ENCODE measurements at regions not wholly inside any gene's neighbourhood (a gene's known extent, or its start where the extent isn't known, plus 50 kb on each side); places are given as distances from the start of the nearest gene placed in this dataset.

- no peak for DNase-seq
Measured at GRCh38 chr2:34853646-34854045, 1254.5 kb upstream of the FAM98A start.

DNA sequence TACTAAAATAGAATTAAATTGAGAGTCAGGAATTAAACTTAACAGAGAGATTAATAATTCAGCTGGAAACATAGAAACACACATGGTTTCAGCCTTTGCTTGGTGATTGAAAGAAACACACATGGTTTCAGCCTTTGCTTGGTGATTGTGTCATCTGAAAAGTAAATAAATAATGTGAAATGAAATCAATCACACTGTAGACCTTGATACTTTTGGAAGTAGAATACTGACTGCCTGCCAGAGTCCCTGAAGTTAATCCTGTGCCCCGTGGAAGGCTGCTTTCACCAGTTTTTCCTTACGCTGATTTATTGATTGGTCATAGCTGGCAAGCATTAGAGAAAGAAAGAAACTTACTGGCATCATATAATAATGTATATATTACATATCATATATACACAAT, 1252.7 kb upstream of the FAM98A start:
- H3K27ac Mint-ChIP-seq = no peak overlapping the region
- no peak overlapping the region for H3K4me3 Mint-ChIP-seq
- H3K36me3 Mint-ChIP-seq (ENCODE audit: low read depth) = no peaks in the 10 kb centered on the region
- DNase-seq = no peak
- H3K27me3 Mint-ChIP-seq (ENCODE audit: low read depth) = no peaks in the 10 kb centered on the region
- intact Hi-C loops (cut with micrococcal nuclease) = no loop called here
- CTCF ChIA-PET = no interaction called here
- peaks cover 19% of the 10 kb centered on the region for H3K9me3 Mint-ChIP-seq
- H3K4me1 Mint-ChIP-seq (ENCODE audit: low read depth) = no peaks in the 10 kb centered on the region

More at GRCh38 chr2:34853646-34854045, 1254.5 kb upstream of the FAM98A start:
- no peak overlapping the region for H3K4me3 Mint-ChIP-seq
- no peaks in the 10 kb centered on the region for H3K27me3 Mint-ChIP-seq (ENCODE audit: low read depth)
- no peak overlapping the region for H3K27ac Mint-ChIP-seq
- H3K36me3 Mint-ChIP-seq (ENCODE audit: low read depth) = no peaks in the 10 kb centered on the region
- peaks cover 17% of the 10 kb centered on the region for H3K9me3 Mint-ChIP-seq
- no peaks in the 10 kb centered on the region for H3K4me1 Mint-ChIP-seq (ENCODE audit: low read depth)
- intact Hi-C loops (cut with micrococcal nuclease) = no loop called here
- CTCF ChIA-PET = no interaction called here

DNA sequence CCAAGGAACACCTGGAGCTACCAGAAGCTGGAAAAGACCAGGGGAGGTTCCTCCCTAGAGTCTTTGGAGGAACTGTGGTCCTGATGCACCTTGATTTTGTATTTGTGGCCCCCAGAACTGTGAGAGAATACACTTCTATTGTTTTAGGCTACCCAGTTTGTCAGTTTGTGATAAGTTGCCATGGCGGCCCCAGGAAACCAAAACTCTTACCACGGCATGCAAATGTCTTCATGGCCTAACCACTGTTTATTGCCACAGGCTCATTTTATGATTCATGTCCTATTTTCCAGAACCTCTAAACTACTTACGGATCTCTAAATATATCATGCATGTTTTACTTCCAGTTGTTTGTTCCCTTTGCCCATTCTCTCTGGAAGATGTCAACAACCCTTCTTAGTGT, 1250.7 kb upstream of the FAM98A start:
- H3K27ac Mint-ChIP-seq = no peak overlapping the region
- intact Hi-C loops (cut with micrococcal nuclease) = no loop called here
- H3K9me3 Mint-ChIP-seq = peaks cover 13% of the 10 kb centered on the region
- H3K4me3 Mint-ChIP-seq = no peak overlapping the region
- CTCF ChIA-PET = no interaction called here
- H3K27me3 Mint-ChIP-seq (ENCODE audit: low read depth) = no peaks in the 10 kb centered on the region
- DNase-seq = no peak
- no peaks in the 10 kb centered on the region for H3K4me1 Mint-ChIP-seq (ENCODE audit: low read depth)
- no peaks in the 10 kb centered on the region for H3K36me3 Mint-ChIP-seq (ENCODE audit: low read depth)

GRCh38 chr2:34848691-34849090, 1249.6 kb upstream of the FAM98A start:
- Mint-ChIP-seq H3K4me3 (no peak overlapping the region), H3K36me3 (ENCODE audit: low read depth) (no peaks in the 10 kb centered on the region), H3K27me3 (ENCODE audit: low read depth) (no peaks in the 10 kb centered on the region), H3K4me1 (ENCODE audit: low read depth) (no peaks in the 10 kb centered on the region), H3K27ac (no peak overlapping the region), H3K9me3 (peaks cover 9% of the 10 kb centered on the region)
- no peak for DNase-seq
- CTCF ChIA-PET = no interaction called here
- intact Hi-C loops (cut with micrococcal nuclease) = no loop called here

DNA sequence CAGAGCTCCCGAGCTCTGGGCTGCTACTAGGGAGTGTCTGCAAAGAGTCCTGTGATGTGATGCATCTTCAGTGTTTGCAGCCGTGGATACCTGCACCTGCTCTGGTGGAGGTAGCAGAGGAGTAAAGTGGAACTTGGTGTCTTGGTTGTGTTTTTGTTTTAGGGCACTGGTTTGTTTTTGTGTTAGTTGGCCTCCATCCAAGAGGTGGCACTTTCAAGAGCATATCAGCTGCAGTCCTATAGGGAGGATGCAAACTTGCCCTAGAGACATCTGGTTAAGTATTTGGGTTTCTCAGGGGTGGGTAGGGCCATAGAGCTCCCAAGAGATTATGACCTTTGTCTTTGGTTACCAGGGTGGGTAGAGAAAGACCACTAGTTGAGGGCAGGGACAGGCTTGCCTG, 1249.0 kb upstream of the FAM98A start:
- intact Hi-C loops (cut with micrococcal nuclease) = no loop called here
- H3K4me1 Mint-ChIP-seq (ENCODE audit: low read depth) = no peaks in the 10 kb centered on the region
- DNase-seq = no peak
- H3K27ac Mint-ChIP-seq = no peak overlapping the region
- no peaks in the 10 kb centered on the region for H3K36me3 Mint-ChIP-seq (ENCODE audit: low read depth)
- CTCF ChIA-PET = no interaction called here
- H3K4me3 Mint-ChIP-seq = no peak overlapping the region
- H3K27me3 Mint-ChIP-seq (ENCODE audit: low read depth) = no peaks in the 10 kb centered on the region
- H3K9me3 Mint-ChIP-seq = peaks cover 6% of the 10 kb centered on the region

DNA sequence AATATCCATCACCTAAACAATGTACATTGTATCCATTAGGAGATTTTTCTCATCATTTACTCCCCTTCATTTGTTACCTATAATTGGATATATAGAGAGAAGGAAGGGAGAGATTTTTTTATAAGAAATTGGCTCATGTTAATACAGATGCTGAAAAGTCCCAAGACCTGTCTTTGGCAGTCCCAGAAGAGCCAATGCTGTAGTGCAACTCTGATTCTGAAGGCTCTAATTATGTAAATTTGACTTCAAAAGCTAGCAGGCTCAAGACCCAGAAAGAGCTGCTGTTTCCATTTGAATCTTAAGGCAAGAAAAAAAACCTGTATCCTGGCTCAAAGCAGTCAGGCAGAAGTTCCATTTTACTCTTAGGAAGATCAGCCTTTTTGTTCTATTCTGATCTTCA, 1245.5 kb upstream of the FAM98A start:
- no peaks in the 10 kb centered on the region for H3K4me1 Mint-ChIP-seq (ENCODE audit: low read depth)
- DNase-seq = no peak
- H3K27me3 Mint-ChIP-seq (ENCODE audit: low read depth) = no peaks in the 10 kb centered on the region
- no peak overlapping the region for H3K27ac Mint-ChIP-seq
- no peak overlapping the region for H3K4me3 Mint-ChIP-seq
- peaks cover 4% of the 10 kb centered on the region for H3K9me3 Mint-ChIP-seq
- intact Hi-C loops (cut with micrococcal nuclease) = no loop called here
- no peaks in the 10 kb centered on the region for H3K36me3 Mint-ChIP-seq (ENCODE audit: low read depth)
- CTCF ChIA-PET = no interaction called here

GRCh38 chr2:34838408-34838807, 1239.3 kb upstream of the FAM98A start:
- no peak overlapping the region for H3K4me3 Mint-ChIP-seq
- no peaks in the 10 kb centered on the region for H3K27me3 Mint-ChIP-seq (ENCODE audit: low read depth)
- no peaks in the 10 kb centered on the region for H3K4me1 Mint-ChIP-seq (ENCODE audit: low read depth)
- CTCF ChIA-PET = no interaction called here
- intact Hi-C loops (cut with micrococcal nuclease) = no loop called here
- H3K9me3 Mint-ChIP-seq = peaks cover 15% of the 10 kb centered on the region
- H3K36me3 Mint-ChIP-seq (ENCODE audit: low read depth) = no peaks in the 10 kb centered on the region
- H3K27ac Mint-ChIP-seq = no peak overlapping the region
- DNase-seq = no peak

GRCh38 chr2:34836361-34836760, 1237.3 kb upstream of the FAM98A start:
- no peaks in the 10 kb centered on the region for H3K4me1 Mint-ChIP-seq (ENCODE audit: low read depth)

GRCh38 chr2:34831096-34831495, 1232.0 kb upstream of the FAM98A start:
- CTCF ChIA-PET = no interaction called here
- no peaks in the 10 kb centered on the region for H3K4me1 Mint-ChIP-seq (ENCODE audit: low read depth)
- intact Hi-C loops (cut with micrococcal nuclease) = no loop called here
- H3K27ac Mint-ChIP-seq = no peak overlapping the region
- DNase-seq = no peak
- no peaks in the 10 kb centered on the region for H3K27me3 Mint-ChIP-seq (ENCODE audit: low read depth)
- H3K36me3 Mint-ChIP-seq (ENCODE audit: low read depth) = no peaks in the 10 kb centered on the region
- peaks cover 16% of the 10 kb centered on the region for H3K9me3 Mint-ChIP-seq
- H3K4me3 Mint-ChIP-seq = no peak overlapping the region

More at GRCh38 chr2:34836361-34836760, 1237.3 kb upstream of the FAM98A start:
- H3K36me3 Mint-ChIP-seq (ENCODE audit: low read depth) = no peaks in the 10 kb centered on the region
- CTCF ChIA-PET = no interaction called here
- intact Hi-C loops (cut with micrococcal nuclease) = no loop called here
- no peak overlapping the region for H3K4me3 Mint-ChIP-seq
- DNase-seq = no peak
- no peaks in the 10 kb centered on the region for H3K27me3 Mint-ChIP-seq (ENCODE audit: low read depth)
- no peak overlapping the region for H3K27ac Mint-ChIP-seq
- H3K9me3 Mint-ChIP-seq = peaks cover 16% of the 10 kb centered on the region

DNA sequence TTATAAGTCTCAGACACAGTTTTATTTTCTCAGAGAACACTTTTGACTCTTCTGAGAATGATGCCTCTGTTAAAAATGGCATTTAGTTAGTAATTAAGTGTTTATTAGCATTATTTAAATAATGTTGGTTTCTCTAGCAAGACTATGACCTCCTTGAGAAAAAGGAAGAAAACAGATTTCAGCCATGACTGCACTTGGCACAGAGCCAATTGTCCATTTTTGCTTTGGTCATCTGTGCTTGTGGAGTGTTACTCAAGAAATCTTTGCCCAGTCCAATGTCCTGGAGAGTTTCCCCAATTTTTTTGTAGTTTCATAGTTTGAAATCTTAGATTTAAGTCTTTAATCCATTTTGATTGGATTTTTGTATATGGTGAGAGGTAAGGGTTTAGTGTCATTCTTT, 1229.4 kb upstream of the FAM98A start:
- intact Hi-C loops (cut with micrococcal nuclease) = no loop called here
- CTCF ChIA-PET = no interaction called here
- H3K9me3 Mint-ChIP-seq = peaks cover 11% of the 10 kb centered on the region
- H3K36me3 Mint-ChIP-seq (ENCODE audit: low read depth) = no peaks in the 10 kb centered on the region
- no peak overlapping the region for H3K4me3 Mint-ChIP-seq
- H3K27ac Mint-ChIP-seq = no peak overlapping the region
- no peak for DNase-seq
- H3K4me1 Mint-ChIP-seq (ENCODE audit: low read depth) = no peaks in the 10 kb centered on the region
- H3K27me3 Mint-ChIP-seq (ENCODE audit: low read depth) = no peaks in the 10 kb centered on the region

DNA sequence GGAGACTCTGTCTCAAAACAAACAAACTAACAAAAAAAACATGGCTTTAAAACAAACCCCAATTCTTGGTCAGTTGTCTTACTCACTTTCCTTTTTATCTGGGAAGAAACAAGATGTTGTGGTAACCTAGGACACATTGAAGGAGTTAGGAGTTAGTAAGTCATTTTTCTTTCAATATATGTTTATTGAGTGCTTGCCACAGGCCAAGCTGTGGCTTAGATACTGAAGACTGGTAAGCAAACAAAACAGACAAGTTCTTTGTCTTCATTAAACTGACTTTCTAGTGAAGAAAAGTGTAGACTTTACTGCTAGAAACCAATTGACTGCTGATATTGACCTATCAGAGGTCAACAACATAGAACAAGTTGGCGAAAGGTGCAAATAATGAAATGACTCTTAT, 1228.3 kb upstream of the FAM98A start:
- H3K27ac Mint-ChIP-seq = no peak overlapping the region
- H3K9me3 Mint-ChIP-seq = peaks cover 10% of the 10 kb centered on the region
- H3K4me3 Mint-ChIP-seq = no peak overlapping the region

GRCh38 chr2:34825686-34826085, 1226.6 kb upstream of the FAM98A start:
- Mint-ChIP-seq H3K27me3 (ENCODE audit: low read depth) (no peaks in the 10 kb centered on the region), H3K36me3 (ENCODE audit: low read depth) (no peaks in the 10 kb centered on the region), H3K27ac (no peak overlapping the region), H3K4me3 (no peak overlapping the region), H3K4me1 (ENCODE audit: low read depth) (no peaks in the 10 kb centered on the region), H3K9me3 (peaks cover 10% of the 10 kb centered on the region)
- CTCF ChIA-PET = no interaction called here
- no peak for DNase-seq
- intact Hi-C loops (cut with micrococcal nuclease) = no loop called here

More for the DNA sequence above, 1228.3 kb upstream of the FAM98A start:
- no peaks in the 10 kb centered on the region for H3K27me3 Mint-ChIP-seq (ENCODE audit: low read depth)
- DNase-seq = no peak
- H3K4me1 Mint-ChIP-seq (ENCODE audit: low read depth) = no peaks in the 10 kb centered on the region
- intact Hi-C loops (cut with micrococcal nuclease) = no loop called here
- CTCF ChIA-PET = no interaction called here
- no peaks in the 10 kb centered on the region for H3K36me3 Mint-ChIP-seq (ENCODE audit: low read depth)

- intact Hi-C loops (cut with micrococcal nuclease) = no loop called here
- no peaks in the 10 kb centered on the region for H3K27me3 Mint-ChIP-seq (ENCODE audit: low read depth)
- no peaks in the 10 kb centered on the region for H3K36me3 Mint-ChIP-seq (ENCODE audit: low read depth)
- H3K9me3 Mint-ChIP-seq = peaks cover 2% of the 10 kb centered on the region
- H3K27ac Mint-ChIP-seq = no peak overlapping the region
- H3K4me3 Mint-ChIP-seq = no peak overlapping the region
- DNase-seq = no peak
- no peaks in the 10 kb centered on the region for H3K4me1 Mint-ChIP-seq (ENCODE audit: low read depth)
- CTCF ChIA-PET = no interaction called here
Measured at GRCh38 chr2:34822616-34823015, 1223.5 kb upstream of the FAM98A start.

Data from activated naive CD4-positive, alpha-beta T cell treated with anti-CD3 and anti-CD28 coated beads for 36 hours (primary cell).